Ecto neural progenitor cell (in vitro differentiated cells): ENCODE measurements at regions not wholly inside any gene's neighbourhood (a gene's known extent, or its start where the extent isn't known, plus 50 kb on each side); places are given as distances from the start of the nearest gene placed in this dataset.

Experiments
- DNase-seq: peaks from one replicate; pipeline ENCODE4 v3.0.0-alpha.2; 2018; ENCODE audit warnings: low spot score

DNA sequence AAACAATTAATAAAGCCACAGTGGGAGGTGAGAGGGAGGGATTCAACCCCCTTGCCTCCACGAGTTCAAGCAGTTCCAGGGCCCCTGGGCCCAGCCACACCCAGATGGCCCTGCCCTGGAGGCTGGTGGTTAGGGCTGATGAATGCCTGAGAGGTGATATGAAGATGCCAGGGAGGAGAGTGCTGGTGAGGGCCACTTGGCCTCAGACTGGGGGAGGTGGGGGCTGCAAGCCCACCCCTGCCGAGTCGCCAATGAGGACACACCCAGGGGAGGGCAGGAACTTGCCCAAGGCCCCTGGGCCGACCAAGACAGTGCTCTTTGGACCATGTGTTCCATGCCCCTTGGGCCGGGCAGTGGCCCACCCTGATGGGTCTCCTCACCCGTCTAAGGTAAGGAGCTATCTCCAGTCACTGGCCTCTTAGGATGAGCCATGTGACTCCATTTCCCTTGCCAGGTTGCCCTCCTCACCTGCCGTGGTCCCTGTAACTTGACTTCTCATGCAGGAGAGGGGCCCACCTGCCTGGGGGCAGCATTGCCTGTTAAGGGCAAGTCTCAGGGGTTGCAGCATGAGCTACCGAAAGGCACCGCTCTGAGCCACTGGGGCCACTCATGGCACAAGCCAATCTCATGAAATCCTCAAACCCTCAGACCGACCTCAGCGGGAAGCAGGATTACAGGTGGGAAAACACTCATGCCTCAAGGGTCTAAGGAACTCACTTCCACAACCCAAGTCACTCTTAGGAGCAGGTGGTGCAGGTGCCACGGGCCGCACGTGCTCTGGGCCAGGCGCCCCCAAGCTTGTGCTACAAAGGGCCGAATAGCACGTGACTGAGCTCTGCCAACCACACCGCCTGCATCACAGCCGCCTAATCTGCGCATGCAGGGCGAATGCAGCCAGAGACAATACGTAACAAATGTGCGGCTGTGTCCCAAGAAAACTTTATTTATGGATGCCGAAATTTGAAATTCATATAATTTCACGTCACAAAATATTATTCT is 147.4 kb upstream of the MLN start:
- no peak for DNase-seq

DNA sequence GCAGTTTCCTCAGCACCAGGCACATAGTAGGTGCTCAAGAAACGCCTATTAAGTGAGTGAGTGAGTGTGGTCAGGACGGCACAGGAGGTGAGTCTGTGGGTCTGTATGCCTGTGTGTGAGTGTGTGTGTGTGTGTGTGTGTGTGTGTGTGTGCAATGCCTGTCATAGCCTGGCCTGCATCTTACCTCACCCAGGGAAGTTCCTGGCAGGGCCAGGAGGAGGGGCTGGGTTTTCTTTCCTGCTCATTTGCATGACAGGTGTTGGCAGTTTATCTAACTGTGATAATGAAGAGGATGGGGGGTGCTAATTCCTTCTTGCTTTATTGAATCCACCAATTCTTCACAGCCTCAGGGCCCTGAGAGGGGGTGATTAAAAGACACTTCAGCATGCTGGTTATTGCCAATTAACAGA is 146.7 kb upstream of the MLN start:
- no peak for DNase-seq

DNA sequence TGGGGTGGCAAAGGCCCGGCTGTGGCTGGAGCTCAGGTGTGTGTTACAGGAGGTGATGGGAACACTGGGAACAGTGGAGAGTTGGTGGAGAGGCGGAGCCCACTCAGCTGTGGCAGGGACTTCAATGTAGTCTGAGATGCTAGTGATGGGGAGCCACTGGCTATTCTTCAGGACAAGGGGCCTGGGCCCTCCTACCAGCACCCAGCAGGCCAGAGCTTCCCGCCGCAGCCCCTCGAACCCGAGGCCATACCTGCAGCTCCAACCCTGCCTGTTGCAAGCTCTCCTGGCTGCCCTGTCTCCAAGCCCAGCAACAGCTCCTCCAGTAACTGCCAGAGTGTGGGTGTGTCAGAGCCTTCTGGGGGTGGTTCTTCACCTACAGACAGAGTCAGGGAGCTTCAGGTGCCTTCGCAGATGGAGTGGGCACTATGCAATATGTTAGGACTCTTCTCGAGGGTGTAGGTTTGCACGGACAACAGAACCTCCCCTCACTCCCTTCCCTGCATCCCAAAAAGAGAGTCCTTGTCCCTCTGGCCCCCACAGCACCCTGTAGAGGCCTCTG is 146.2 kb upstream of the MLN start:
- no peak for DNase-seq

DNA sequence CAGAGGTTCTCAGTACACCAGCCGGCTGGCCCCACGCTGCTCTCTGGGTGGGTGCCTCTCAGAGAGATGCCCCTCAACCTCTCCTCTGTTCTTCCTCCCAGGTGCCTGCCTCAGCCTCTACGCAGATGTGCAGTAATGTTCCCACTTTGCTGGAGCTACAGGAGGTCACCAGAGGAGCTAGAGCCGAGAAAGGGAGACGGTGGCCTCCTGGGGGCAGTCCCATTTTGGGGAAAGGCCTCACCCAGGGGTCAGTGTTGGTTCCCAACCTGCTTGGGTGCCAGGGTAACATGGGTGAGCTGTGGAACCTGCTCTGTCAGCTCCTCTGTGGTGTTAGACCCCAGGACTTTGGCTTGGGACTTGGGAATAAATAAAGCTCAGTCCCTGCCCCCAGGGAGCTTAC is 145.3 kb upstream of the MLN start:
- DNase-seq = no peak

DNA sequence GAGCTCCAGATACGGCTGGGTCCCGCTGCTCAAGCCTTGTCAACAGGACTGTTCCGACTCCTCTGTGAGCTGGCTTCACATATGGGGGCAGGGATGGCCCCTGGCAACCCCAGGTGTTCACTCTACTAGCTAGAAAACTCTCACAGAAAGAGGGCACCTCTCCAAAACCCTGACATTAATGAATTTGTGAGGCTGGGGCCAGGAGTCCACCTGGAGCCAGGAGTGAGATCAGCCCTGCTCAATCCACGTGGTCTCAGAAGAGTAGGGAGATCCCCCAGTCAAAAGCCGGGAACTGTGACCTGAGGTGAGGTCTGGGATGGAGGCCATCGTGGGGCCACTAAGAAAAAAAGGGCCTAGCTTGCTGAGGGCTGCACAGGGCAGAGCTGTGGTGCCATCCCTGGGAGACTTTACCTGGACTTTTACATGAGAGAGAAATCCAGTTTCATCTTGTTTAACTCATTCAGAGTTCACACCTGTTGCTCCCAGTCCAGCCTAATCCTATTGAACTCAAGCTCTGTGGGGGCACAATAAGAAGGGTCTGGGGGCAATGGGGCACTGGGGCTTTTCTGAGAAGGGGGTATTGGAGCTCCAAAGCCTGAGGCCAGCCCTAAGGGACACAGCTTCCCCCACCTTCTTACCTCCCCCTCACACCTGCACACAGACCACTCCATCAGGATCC is 144.3 kb upstream of the MLN start:
- DNase-seq = no peak

DNA sequence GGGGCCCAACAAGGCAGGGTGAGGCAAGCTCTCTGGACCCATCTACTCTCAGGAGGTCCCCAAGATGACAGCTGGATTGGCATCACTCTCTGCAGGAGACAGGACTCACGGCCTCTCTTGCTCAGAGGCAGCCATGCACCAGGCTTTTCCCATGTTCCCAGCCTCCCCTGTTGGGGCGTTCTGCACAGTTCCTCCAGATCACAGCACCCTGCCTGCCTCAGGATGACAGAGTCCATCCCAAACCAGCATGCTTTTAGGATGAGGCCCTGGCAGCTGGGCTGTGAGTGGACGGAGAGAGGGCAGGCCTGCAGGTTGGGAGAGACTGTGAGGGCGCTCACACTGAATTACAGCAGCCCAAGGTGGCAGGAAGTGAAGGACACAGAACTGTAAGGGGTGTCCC is 143.2 kb upstream of the MLN start:
- no peak for DNase-seq

DNA sequence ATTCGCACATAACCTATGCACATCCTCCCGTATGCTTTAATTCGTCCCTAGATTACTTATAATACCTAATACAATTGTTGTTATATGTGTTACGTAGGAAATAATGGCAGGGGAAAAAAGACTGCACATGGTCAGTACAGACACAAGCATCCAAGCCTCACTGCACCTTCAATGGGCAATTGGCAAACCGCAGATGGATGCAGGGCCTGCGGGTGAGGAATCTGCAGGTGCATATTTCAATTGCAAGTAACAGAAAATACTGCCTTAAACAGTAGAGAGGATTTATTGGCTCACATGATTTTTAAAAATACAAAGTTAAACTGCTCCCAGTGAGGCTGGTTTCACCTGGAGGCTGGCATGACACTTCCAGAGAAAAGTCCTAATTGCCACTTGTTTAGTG is 142.1 kb upstream of the MLN start:
- no peak for DNase-seq

DNA sequence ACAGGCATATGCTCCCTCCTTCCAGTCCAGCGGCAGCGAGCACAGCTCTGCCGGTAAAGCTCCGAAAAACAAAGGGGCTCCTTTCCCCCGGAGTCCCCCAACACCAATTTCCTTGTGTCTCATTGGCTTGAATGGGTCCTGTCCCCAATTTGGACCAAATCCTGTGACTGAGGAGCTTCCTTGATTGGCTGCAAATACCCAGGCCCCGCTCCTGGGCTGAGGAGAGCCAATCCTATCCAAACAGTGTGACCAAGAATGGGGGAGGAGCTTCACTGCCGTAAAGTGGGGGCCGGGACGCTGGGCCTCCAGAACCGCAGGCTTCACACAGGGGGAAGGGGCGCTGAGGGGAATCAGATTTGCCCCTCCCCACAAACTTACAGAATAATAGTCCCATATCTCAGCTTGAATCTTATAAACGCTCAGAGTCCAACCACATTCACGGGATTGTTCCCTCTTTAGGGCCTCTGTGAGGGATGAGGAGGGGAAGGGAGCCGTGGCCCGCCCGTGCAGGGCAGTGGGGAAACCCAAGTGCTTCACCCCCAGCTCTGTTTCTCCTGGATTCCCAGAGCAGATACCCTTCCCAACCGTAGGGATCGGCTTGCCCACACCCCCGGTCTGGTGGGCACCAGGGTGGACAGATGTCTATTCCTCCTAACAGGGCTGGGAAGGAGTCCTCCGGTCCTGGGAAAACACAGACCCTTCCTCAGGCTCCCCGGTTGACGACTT is 141.0 kb upstream of the MLN start:
- DNase-seq = no peak

DNA sequence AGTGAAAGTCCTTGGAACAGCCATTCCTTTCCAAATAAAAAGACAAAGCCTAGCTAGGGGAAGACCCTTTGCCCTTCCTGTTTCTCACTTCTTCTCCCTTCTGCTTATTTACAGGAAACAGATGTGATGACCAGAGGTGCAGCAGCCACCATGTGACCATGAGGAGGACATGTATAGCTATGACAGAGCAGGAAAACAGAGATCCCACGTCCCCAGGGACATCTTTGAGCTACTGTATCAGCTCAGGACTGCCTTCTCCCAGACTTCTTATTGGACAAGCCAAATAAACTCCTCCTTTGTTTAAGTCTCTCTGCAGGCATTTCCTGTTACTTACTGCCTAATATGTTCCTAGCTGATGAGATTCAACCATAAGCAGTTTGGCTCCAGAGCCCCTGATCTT is 133.1 kb upstream of the MLN start:
- DNase-seq = no peak

DNA sequence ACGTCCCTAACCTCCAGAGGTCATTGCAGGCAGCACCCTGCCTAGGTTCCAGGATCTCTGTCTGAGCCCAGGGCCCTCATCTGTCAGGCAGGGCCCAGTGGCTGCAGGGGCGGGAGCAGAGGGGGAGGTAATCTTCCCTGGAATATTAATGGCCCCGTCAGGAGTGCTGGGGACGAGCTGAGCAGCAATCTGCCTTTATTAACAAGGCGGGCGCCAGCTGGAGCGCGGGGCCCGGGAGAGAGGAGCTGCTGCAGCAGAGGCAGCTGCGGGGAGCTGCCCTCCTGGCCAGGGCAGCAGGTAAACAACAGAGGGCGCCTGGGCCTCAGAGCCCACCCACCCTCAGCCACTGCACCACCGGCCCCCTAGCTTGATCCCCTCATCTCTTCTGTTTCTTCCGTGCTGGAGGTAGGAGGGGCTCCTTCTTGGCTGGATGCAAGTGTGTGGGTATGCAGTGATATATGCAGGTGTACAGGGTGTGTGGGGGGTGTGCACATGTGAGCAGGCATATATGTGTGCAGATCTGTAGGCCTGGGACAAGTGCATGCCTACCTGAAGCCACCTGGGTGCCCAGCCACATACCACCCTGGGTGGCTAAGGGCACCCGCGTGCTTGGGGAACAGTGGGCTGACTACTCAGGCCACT is 131.8 kb upstream of the MLN start:
- DNase-seq = no peak

DNA sequence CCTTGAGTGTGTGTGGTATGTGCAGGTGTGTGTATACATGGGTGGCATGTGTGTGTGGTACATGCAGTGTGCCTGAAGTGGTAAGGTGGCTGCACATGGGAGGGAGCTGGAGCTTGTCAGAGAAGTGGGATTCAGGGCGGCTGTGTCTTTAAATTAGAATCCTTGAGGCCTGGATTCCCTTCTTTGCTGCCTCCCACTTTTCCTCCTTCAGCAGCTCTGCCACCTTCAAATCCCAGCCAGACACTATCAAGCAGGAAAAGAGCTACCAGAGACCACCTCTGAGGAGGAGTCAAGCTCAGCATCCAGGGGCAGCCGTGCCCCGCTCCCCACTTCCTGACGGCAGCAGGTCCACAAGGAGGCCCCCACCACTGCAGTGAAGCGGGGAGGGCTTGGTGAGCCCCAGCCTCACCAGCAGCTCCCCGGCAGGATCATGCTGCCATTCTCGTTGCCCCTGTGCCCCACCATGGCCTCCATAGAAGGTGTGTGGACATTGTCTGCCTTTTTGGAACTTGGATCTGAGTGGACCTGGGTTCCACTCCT is 131.0 kb upstream of the MLN start:
- no peak for DNase-seq

DNA sequence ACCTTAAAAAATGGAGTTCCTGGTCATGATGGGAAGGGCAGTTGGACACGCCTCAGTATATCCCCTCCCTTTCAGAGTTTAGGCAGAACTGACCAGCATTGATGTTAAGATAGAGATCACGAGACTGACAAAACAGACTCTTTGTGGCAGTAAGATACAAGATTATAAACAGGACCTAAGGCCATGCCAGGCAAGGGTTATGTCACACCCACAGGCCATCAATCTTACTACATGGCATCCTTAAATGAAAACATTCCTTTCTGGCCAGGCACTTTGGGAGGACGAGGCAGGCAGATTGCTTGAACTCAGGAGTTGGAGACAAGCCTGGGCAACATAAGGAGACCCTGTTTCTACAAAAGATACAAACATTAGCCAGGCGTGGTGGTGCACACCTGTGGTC is 129.3 kb upstream of the MLN start:
- DNase-seq = no peak

DNA sequence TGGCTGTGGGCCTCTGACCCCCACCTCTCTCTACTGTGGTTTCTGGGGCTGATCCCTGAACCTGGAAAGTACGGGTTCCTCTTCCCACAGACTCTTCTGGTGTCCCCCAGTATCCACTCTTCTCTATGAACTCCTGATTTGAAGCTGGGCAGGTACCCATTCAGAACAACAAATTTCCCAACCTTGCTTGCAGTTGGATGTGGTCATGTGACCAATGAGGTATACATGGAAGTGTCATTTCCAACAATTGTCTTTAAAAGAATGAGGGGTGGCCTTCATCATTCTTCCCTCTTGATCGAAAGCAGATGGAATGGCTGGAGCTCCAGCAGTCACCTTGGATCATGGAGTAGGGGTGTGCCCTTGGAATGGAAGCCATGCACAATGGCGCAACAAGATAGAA is 128.0 kb upstream of the MLN start:
- no peak for DNase-seq

DNA sequence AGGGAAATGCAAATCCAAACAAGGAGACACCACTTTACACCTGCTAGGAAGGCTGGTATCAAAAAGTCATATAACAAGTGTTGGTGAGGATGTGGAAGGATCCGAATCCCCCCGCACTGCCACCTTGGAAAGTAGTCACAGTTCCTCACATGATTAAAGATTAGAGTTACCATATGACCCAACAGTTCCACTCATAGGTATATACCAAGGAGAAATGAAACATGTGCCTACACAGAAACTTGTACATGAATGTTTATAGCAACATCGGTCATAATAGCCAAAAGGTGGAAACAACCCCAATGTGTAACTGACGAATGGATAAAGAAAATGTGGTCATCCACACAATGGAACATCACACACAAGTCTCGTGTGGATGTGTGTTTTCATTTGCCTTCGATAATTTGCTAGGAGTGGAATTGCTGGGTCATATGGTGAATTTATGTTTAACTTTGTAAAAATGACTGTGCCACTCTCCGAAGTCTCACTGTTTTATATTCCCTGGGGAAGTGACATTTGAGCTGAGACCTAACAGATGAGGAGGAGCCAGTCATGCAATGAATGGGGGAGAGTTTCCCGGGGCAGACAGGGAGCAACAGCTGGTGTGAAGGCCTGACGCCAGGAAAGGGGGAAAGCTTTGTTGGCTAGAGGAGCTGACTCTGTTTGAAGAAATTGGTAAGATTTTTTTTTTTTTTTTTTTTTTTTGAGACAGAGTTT is 125.9 kb upstream of the MLN start:
- no peak for DNase-seq

DNA sequence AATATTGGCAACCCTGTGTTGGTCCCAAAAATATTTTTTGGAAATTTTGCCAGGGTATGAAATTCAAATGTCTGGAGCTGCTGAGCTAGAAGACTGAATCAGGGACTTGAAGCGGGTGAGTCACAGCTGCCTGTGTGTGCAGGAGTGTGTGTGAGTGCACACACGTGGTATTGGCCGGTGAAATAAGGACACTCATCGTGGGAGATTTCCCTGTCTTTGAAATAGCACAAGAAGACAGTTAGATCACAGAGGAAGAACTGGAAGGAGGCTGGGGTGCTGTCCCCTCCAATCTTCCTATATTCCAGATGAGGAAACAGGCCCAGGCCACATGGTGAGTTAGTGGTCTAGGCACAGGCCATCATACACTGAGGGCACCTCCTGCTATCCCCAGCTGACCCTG is 123.8 kb upstream of the MLN start:
- no peak for DNase-seq

DNA sequence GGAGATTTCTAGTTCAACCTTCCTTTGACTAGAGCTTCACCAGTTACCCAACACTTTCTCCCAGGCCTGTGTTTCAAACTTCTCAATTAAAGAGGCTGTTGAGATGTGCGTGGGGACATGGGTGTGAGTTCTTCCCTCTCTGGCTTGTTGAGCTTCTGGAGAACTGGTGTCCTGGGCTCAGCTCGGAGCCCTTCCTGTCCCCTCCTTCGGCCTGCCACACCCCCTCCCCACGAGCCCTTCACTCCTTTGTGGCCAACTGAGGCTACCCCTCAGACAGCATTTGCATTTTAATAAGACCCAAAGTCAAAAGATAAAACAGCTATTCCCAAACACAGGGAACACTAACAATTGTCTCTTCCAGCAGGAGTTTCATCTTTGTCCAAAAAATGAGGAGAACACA is 123.3 kb upstream of the MLN start:
- no peak for DNase-seq

DNA sequence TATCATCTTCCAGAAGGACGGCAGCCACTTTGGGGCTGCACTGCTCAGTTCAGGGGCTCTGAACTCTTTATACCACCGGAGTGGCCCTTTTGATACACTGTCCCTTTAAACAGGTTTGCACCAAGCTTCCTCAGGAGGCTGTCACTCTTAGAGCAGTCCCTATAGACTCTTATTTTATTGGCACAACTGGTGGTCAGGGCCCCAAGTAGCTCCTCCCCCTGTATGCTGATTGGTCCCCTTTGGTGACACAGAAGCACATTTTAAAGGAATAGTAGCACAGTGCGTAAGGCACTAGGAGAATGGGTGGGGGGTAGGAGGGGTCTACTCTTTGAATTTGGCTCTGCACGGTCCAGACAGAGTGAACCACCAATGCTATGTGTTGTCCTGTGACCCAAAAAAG is 122.6 kb upstream of the MLN start:
- DNase-seq = no peak

DNA sequence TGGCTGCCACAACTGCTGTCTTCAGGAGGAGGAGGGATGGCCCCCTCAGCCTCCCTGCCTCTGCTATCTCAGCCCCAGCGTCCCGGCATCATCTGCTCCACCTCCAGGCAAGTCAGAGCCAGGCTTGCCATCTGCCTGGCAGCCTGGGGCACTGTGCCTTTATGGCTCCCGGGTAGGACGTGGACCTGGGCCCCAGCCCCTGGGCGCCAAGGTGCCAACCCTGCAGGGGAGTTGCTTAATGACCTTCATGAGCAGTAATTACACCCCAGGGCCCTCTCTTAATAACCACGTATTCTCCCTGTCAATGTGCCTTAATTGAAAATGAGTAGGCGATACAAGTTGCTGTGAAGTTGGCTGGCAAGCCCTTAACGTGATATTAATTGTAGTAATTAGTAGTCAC is 122.1 kb upstream of the MLN start:
- no peak for DNase-seq

DNA sequence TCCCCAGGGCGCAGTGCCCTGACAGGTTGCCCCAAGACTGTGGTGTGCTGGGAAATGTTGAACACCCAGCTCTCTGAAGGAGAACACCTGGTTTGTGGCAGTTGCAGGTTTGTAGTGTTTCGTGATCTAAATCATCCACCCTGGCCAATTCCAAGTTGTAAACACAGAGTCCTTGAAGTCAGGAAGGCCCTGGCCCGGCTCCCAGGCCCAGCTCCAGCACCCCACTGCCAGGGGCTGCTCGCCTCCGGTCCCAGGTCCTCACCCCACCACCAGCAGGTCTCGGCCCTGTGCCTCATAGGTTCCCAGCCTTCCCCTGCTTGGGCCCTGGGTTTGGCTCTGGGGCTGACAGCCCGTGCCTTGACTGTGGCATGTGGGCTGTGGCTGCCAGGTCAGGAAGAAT is 121.4 kb upstream of the MLN start:
- DNase-seq = no peak

DNA sequence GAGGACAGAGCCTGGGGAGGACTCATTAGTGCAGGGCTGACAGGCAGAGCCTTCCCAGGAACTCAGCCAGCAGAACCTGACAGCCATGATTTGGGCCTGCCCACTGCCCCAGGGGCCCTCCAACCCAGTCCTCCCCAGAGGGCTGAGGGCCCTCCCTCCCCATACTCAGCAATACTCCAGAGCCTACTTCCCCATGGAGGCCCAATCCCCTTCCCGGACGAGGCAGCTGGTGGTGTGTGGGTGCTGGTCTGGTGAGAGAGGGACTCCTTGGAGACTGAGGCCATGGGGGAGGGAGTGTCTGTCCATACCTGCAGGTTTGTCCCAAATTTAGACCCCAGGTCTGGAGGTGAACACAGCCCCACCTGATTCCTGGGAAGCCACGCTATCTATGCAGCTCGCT is 120.9 kb upstream of the MLN start:
- DNase-seq = no peak

DNA sequence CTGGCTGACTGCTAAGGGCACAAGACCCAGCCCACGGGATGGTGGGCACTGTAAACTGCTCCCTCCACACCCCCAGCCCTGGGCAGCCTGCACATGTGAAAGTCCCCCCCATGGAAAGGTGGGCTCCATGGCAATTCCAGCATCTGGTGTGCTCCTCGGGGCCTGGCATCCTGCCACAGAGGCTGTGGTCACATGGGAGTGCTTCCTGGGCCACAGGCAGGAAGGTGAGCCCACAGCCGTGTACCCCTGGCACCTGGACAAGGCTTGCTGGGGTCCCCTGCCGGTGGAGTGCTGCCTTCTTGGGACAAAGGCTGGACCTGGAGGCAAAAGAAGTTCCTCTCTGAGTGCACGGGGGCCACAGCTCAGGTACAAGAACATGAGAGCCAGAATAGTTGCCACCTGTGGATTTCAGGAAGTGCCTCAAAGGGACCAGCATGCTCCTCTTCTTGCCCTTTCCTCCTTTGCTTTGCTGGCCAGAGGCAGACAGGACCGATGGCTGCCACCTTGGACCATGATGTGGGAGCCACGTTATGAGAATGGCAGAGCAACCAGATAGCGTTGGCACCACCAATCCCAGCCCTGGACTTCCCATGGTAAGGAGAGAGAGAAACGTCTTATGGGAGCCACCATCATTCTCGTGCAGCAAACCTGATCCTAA is 120.2 kb upstream of the MLN start:
- DNase-seq = no peak
